OCI-LY1 (cell line): ENCODE measurements at regions not wholly inside any gene's neighbourhood (a gene's known extent, or its start where the extent isn't known, plus 50 kb on each side); places are given as distances from the start of the nearest gene placed in this dataset.

Source experiments
- EZH2 ChIP-seq: fragments of 200-600 bp; sonication (generic), shearing (Covaris generic); IDR thresholded peaks from 2 replicates; pipeline ENCODE4 v1.8.0; 2017; ENCODE audit warnings: borderline replicate concordance, mixed run types, mild to moderate bottlenecking, antibody characterized with exemption, low read length, moderate library complexity, mixed read lengths
- TF ChIP-seq, protein P1 (sequence below): fragments of 200-600 bp; sonication (generic), shearing (Covaris generic); IDR thresholded peaks from 2 replicates; pipeline ENCODE4 v1.5.1; 2017; ENCODE audit warnings: mild to moderate bottlenecking, antibody characterized with exemption, low read length, moderate library complexity, mixed read lengths

DNA sequence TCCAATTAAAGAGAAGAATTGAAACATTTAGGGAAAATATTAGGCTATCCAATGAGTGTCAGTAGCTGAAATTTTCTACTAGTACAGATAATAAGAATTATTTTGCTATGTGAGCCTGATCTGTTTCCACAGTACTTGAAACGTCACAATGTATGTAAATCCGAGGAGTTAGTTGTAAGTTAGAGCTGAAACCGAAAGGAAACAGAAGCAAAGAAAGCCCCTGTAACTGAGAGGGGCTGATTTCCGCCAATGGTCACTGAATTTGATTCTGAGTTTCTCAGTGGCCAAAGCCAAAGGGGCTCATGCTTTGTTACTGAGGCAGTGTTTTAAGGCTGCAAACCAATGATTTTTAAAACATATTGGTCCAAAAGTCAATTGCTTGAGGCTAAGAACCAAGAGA is 168.3 kb upstream of the DUSP10 start:
- TF ChIP-seq, protein P1, sequence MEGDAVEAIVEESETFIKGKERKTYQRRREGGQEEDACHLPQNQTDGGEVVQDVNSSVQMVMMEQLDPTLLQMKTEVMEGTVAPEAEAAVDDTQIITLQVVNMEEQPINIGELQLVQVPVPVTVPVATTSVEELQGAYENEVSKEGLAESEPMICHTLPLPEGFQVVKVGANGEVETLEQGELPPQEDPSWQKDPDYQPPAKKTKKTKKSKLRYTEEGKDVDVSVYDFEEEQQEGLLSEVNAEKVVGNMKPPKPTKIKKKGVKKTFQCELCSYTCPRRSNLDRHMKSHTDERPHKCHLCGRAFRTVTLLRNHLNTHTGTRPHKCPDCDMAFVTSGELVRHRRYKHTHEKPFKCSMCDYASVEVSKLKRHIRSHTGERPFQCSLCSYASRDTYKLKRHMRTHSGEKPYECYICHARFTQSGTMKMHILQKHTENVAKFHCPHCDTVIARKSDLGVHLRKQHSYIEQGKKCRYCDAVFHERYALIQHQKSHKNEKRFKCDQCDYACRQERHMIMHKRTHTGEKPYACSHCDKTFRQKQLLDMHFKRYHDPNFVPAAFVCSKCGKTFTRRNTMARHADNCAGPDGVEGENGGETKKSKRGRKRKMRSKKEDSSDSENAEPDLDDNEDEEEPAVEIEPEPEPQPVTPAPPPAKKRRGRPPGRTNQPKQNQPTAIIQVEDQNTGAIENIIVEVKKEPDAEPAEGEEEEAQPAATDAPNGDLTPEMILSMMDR = no peak
- no peak for TF ChIP-seq EZH2
